ENCODE measurements at regions not wholly inside any gene's neighbourhood (a gene's known extent, or its start where the extent isn't known, plus 50 kb on each side); places are given as distances from the start of the nearest gene placed in this dataset.

GRCh38 chr6:87789198-87789899, 87.3 kb upstream of the AKIRIN2 start (continued):
- no peak for TF ChIP-seq SPEN (CRISPR knock-in tag; IDR thresholded peaks at IDR 0.05; ENCODE audit: low read depth)
- no peak for TF ChIP-seq ZNF629 (CRISPR knock-in tag; conservative IDR thresholded peaks at IDR 0.05)
- TF ChIP-seq, protein P1, sequence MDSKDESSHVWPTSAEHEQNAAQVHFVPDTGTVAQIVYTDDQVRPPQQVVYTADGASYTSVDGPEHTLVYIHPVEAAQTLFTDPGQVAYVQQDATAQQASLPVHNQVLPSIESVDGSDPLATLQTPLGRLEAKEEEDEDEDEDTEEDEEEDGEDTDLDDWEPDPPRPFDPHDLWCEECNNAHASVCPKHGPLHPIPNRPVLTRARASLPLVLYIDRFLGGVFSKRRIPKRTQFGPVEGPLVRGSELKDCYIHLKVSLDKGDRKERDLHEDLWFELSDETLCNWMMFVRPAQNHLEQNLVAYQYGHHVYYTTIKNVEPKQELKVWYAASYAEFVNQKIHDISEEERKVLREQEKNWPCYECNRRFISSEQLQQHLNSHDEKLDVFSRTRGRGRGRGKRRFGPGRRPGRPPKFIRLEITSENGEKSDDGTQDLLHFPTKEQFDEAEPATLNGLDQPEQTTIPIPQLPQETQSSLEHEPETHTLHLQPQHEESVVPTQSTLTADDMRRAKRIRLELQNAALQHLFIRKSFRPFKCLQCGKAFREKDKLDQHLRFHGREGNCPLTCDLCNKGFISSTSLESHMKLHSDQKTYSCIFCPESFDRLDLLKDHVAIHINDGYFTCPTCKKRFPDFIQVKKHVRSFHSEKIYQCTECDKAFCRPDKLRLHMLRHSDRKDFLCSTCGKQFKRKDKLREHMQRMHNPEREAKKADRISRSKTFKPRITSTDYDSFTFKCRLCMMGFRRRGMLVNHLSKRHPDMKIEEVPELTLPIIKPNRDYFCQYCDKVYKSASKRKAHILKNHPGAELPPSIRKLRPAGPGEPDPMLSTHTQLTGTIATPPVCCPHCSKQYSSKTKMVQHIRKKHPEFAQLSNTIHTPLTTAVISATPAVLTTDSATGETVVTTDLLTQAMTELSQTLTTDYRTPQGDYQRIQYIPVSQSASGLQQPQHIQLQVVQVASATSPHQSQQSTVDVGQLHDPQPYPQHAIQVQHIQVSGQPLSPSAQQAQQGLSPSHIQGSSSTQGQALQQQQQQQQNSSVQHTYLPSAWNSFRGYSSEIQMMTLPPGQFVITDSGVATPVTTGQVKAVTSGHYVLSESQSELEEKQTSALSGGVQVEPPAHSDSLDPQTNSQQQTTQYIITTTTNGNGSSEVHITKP (CRISPR knock-in tag; IDR thresholded peaks at IDR 0.05; ENCODE audit: low read depth): peak; percentile 50; the same call in 1 of the 2 replicates
- no peak for TF ChIP-seq MTF1 (CRISPR knock-in tag; IDR thresholded peaks at IDR 0.05)
- no peak for TF ChIP-seq ZNF614 (CRISPR knock-in tag; IDR thresholded peaks at IDR 0.05; ENCODE audit: borderline replicate concordance)
- TF ChIP-seq SOX5 (CRISPR knock-in tag; IDR thresholded peaks at IDR 0.05; ENCODE audit: borderline replicate concordance): no peak; the same call in 1 of the 2 replicates
- TF ChIP-seq, protein P2, sequence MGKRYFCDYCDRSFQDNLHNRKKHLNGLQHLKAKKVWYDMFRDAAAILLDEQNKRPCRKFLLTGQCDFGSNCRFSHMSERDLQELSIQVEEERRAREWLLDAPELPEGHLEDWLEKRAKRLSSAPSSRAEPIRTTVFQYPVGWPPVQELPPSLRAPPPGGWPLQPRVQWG (CRISPR knock-in tag; IDR thresholded peaks at IDR 0.05; ENCODE audit: borderline replicate concordance, low read depth): no peak
- TF ChIP-seq TBX2 (CRISPR knock-in tag; IDR thresholded peaks at IDR 0.05; ENCODE audit: borderline replicate concordance): 0 out of 2 replicates have a peak, but pooled peaks have one; percentile 47
- TF ChIP-seq, protein P3, sequence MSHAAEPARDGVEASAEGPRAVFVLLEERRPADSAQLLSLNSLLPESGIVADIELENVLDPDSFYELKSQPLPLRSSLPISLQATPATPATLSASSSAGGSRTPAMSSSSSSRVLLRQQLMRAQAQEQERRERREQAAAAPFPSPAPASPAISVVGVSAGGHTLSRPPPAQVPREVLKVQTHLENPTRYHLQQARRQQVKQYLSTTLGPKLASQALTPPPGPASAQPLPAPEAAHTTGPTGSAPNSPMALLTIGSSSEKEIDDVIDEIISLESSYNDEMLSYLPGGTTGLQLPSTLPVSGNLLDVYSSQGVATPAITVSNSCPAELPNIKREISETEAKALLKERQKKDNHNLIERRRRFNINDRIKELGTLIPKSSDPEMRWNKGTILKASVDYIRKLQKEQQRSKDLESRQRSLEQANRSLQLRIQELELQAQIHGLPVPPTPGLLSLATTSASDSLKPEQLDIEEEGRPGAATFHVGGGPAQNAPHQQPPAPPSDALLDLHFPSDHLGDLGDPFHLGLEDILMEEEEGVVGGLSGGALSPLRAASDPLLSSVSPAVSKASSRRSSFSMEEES (CRISPR knock-in tag; IDR thresholded peaks at IDR 0.05): peak; percentile 84
- TF ChIP-seq GATAD2A (CRISPR knock-in tag; IDR thresholded peaks at IDR 0.05): peak; percentile 58
- no peak for TF ChIP-seq ZFP62 (CRISPR knock-in tag; IDR thresholded peaks at IDR 0.05)
- no peak for TF ChIP-seq ZNF367 (CRISPR knock-in tag; IDR thresholded peaks at IDR 0.05; ENCODE audit: borderline replicate concordance)
- TF ChIP-seq NR2F6 (IDR thresholded peaks at IDR 0.05): peak; percentile 5; the same call in 1 of the 2 replicates
- peak; percentile 42 for TF ChIP-seq NR2F6 (CRISPR knock-in tag; IDR thresholded peaks at IDR 0.05)
- no peak for TF ChIP-seq ZNF83 (CRISPR knock-in tag; IDR thresholded peaks at IDR 0.05; ENCODE audit: borderline replicate concordance)
- TF ChIP-seq PCBP1 (IDR thresholded peaks at IDR 0.05; ENCODE audit: borderline replicate concordance, low read depth, low read length): no peak
- TF ChIP-seq ZNF75D (CRISPR knock-in tag; IDR thresholded peaks at IDR 0.05; ENCODE audit: borderline replicate concordance): no peak
- no peak for TF ChIP-seq RELA (CRISPR knock-in tag; IDR thresholded peaks at IDR 0.05)
- TF ChIP-seq ZNF567 (CRISPR knock-in tag; IDR thresholded peaks at IDR 0.05; ENCODE audit: borderline replicate concordance): no peak
- TF ChIP-seq MIER2 (CRISPR knock-in tag; IDR thresholded peaks at IDR 0.05): 0 out of 2 replicates have a peak, but pooled peaks have one; percentile 17
- TF ChIP-seq ELF3 (CRISPR knock-in tag; IDR thresholded peaks at IDR 0.05): peak; percentile 49; the same call in 1 of the 2 replicates
- TF ChIP-seq SOX6 (IDR thresholded peaks at IDR 0.05): no peak
- TF ChIP-seq SOX6 (CRISPR knock-in tag; IDR thresholded peaks at IDR 0.05): peak; percentile 69
- peak; percentile 69 for TF ChIP-seq CEBPG (CRISPR knock-in tag; IDR thresholded peaks at IDR 0.05)
- TF ChIP-seq PHF21A (CRISPR knock-in tag; IDR thresholded peaks at IDR 0.05): peak; percentile 54; the same call in 1 of the 2 replicates
- peak; percentile 51; the same call in 1 of the 2 replicates for TF ChIP-seq HMG20A (CRISPR knock-in tag; IDR thresholded peaks at IDR 0.05; ENCODE audit: borderline replicate concordance)
- no peak for TF ChIP-seq KDM4B (CRISPR knock-in tag; IDR thresholded peaks at IDR 0.05)
